GM21390 (cell line): ENCODE measurements at regions not wholly inside any gene's neighbourhood (a gene's known extent, or its start where the extent isn't known, plus 50 kb on each side); places are given as distances from the start of the nearest gene placed in this dataset.

Experiments
- ATAC-seq: cut with Tn5 transposase; IDR thresholded peaks from one replicate; pipeline ENCODE4 v1.9.1; 2021; ENCODE audit not compliant: unreplicated experiment

- no peak for ATAC-seq
These were observed 237.7 kb upstream of the GOLIM4 start for GRCh38 chr3:168333410-168333935.

GRCh38 chr3:168331756-168332155 lies 236.0 kb upstream of the GOLIM4 start:
- no peak for ATAC-seq

- ATAC-seq = no peak
These were observed 235.3 kb upstream of the GOLIM4 start for GRCh38 chr3:168330983-168331382.

- ATAC-seq = no peak
These were observed 232.1 kb upstream of the GOLIM4 start for GRCh38 chr3:168327856-168328255.

GRCh38 chr3:168325684-168326083 lies 230.0 kb upstream of the GOLIM4 start:
- ATAC-seq = no peak

GRCh38 chr3:168322941-168323340 lies 227.2 kb upstream of the GOLIM4 start:
- ATAC-seq = no peak

- no peak for ATAC-seq
These were observed 218.4 kb upstream of the GOLIM4 start for GRCh38 chr3:168314166-168314565.

GRCh38 chr3:168312984-168313383 lies 217.3 kb upstream of the GOLIM4 start:
- no peak for ATAC-seq

- ATAC-seq = no peak
These were observed 212.2 kb upstream of the GOLIM4 start for GRCh38 chr3:168307893-168308292.

GRCh38 chr3:168295027-168295426 lies 199.3 kb upstream of the GOLIM4 start:
- no peak for ATAC-seq

- no peak for ATAC-seq
These were observed 196.6 kb upstream of the GOLIM4 start for GRCh38 chr3:168292296-168292695.

- no peak for ATAC-seq
These were observed 193.8 kb upstream of the GOLIM4 start for GRCh38 chr3:168289471-168290008.

GRCh38 chr3:168288511-168289401 lies 193.0 kb upstream of the GOLIM4 start:
- no peak for ATAC-seq

- no peak for ATAC-seq
These were observed 189.8 kb upstream of the GOLIM4 start for GRCh38 chr3:168285506-168285905.

- ATAC-seq = no peak
These were observed 189.0 kb upstream of the GOLIM4 start for GRCh38 chr3:168284728-168285127.

GRCh38 chr3:168275662-168276061 lies 179.9 kb upstream of the GOLIM4 start:
- no peak for ATAC-seq

- ATAC-seq = peak; percentile 83
These were observed 178.2 kb upstream of the GOLIM4 start for GRCh38 chr3:168273917-168274316.

GRCh38 chr3:168273036-168273435 lies 177.3 kb upstream of the GOLIM4 start:
- ATAC-seq = no peak

- ATAC-seq = no peak
These were observed 176.7 kb upstream of the GOLIM4 start for GRCh38 chr3:168272343-168272985.

- ATAC-seq = no peak
These were observed 176.2 kb upstream of the GOLIM4 start for GRCh38 chr3:168271932-168272331.

GRCh38 chr3:168269001-168269400 lies 173.3 kb upstream of the GOLIM4 start:
- no peak for ATAC-seq

GRCh38 chr3:168267179-168267578 lies 171.5 kb upstream of the GOLIM4 start:
- ATAC-seq = no peak
